Astrocyte of the hippocampus (primary cell): ENCODE measurements at regions not wholly inside any gene's neighbourhood (a gene's known extent, or its start where the extent isn't known, plus 50 kb on each side); places are given as distances from the start of the nearest gene placed in this dataset.
A peak's percentile ranks its signal among the peaks of the same experiment; 100 is the strongest.
"Not testable (repeated sequence)": the region's sequence is repeated elsewhere in the genome, so short reads cannot be mapped to it uniquely, and the experiment has no call there.

ENCODE experiments used
- DNase-seq: peaks from one replicate; pipeline ENCODE4 v3.0.0; 2011; ENCODE audit warnings: low read depth, low spot score

DNA sequence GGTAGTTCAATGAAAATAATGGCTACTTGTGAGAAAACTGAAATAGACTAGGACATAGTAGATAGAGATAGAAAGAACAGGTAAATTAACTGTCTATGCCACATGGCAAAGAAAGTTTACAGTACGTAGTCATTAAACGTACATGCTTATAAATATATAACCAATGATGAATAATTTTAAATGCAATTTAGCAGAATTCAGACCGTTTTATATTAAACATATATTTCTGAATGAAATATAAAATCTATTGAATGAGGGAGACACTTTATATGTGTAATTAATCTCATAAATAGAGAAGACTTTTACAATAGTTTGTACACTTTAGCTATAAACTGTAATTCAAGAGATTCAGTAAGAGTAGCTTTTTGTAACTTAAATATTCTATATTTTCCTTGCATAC lies 124.4 kb upstream of the VPREB1 start:
- DNase-seq: no peak

DNA sequence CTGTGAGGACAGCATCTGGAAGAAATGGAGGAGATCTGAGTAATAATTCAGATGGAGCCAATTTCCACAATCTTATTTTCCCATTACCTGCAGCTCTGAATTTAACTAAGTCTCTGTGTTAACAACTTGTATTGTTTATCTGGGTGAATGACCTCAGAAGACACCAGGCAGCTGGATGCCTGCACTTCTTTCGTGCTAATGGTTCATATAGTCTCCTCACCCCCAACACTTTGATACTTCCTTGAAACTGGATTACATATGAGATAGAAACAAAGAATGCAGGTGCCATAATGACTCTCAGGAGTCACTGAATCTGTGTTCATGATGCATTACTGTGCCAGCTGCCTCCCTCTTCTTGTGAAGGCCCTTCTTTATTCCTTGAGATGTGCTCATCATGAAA lies 125.6 kb upstream of the VPREB1 start:
- DNase-seq: no peak

DNA sequence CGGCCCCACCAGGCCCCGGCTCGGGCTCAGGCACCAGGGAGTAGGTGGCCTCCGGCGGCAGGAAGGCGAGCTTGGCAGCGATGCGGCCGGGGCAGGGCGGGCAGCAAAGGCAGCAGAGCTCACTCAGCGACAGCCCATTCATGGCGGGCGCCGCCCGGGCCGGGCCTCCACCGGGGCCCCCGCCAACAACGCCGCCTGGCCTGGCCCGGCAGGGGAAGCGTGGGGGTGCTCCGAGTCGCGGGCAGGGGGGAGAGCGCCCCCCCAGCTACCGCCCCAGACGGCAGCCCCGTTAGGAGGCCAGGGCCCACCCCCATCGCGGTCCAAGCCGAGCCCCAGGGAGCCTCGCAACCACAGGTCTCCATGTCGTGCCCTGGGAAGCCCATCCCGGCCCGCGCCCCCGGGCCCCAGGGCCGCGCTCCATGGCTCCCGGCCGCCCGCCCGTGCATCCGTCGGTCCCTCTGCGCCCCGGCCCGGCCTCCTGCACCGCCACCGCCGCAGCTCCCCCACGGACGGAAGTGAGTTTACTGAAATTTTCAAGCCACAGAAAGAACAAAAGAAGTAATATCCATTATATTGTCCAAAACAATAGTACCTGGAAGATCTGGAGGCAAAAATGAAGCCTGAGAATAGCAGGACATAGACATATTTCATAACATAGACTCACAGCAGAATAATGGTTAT lies 126.6 kb upstream of the VPREB1 start:
- DNase-seq: not testable (repeated sequence)

DNA sequence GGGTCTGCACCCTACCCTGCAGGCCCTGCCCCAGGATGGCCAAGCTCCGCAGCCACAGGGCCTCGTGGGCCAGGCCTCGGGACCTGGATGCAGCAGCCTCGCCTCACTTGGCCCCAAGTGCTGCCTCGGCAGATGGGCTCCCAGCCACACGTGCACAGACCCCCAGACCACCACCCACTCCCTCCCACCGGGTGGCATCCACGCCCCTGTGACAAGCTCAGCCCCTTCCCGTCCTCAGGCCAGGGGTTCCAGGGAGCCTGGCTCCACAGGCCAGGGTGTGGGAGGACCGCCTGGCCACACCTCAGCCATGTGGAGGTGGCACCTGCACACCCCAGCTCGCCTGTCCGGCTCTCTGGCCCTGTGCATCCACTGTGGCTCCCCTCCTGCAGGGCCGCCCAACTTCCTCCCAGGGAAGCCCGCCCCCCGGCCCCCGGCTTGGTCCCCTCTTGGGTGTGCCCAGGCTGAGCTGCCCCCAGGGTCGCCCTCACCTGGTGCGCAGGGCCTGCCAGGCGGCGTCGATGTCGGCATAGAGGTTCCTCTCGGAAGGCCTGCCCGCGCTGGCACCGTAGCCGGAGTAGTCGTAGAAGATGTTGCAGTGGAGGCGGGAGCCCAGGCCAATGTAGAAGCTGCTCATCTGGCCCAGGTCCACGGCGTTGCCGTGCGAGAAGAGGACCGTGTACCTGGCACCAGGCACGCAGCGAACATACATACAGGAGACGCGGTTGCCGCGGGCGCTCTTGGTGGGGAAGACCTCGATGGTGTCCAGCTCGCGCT lies 127.4 kb upstream of the VPREB1 start:
- DNase-seq: not testable (repeated sequence)

DNA sequence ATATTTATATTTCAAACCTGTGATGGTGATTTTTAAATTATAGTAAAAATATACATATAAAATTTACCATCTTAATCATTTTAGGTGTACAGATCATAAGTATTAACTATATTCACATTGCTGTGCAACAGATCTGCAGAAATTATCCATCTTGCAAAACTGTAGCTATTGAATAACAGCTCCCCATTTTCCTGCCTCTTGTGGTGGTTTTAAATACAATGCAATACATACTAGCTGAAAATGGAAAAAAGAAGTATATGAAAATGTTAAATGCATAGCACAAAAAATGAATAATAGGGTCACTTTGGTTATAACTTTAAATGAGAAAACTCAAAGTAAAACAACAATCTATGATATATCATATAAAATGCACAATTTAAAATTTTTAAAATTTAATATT lies 130.9 kb upstream of the VPREB1 start:
- DNase-seq: no peak

DNA sequence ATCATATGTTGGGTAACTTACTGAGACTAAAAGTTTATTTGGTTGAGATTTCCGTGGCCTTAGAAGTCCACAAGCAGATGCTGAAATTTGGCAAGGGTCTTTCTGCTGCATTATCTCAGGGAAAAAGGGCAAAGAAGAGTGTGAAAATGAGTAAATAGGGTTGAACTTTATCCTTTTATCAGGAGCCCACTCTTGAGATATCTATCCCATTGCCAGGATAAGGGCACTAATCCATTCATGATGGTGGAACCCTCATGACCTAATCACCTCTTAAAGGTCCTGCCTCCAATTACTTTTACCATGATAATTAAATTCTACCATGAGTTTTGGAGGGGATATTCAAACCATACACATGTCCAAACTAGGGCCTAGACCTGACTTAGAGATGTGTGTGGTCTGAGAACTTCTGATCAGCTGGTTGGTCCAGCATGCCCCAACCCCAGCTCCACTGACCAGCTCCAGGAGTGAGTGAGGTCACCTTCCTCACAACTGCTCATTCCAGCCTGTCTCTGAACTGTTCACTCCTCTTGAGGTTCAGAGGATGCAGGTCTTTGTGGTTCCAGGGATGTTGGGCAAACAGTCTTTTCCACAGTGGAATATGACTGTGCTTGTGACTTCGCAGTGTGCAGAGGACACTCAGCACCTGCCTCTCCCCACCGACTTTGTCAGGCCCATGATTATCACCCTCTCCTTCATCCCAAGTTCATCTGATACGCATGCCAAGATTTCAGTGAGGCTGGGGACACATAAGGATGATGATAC lies 130.1 kb upstream of the TOP3B start:
- DNase-seq: no peak

DNA sequence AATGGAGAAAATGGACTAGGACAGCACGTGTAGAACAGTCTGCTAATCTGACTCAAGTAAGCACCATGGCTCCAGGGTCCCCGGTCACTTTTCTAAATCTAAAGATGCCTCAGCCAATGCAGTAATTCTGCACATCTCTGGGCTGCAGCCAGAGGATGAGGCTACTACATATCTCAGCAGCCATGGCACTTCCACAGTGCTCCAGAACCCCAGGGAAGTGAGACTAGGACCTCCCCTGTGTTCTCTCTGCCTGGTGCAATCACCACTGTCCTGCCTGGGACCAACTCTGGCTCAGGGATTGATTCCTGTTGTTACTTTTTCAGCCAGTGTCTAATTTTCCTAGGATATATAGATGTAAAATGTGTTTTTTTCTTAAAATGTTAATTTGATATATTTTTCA lies 129.4 kb upstream of the TOP3B start:
- no peak for DNase-seq

DNA sequence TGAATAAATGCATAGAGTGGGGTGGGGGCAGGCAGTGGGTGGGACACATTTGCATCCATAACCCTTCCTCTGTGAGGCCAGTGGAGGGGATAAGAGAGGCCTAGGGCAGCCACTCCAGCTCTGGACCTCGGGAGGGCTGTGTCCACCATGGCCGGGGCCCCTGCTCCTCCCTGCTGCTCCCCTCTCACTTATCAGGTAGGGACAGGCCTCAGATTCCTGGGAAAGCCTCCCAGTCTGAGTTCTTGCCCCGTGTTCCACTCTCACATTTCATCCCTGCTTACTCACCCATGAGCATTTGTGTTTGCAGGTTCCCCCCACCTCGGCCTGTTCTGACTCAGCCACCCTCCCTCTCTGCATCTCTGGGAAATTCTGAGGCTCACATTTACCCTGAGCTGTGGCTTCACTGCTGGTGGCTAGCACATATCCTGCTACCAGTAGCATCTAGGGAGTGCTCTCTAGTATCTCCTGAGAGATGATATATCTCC lies 128.7 kb upstream of the TOP3B start:
- DNase-seq: peak; percentile 90

DNA sequence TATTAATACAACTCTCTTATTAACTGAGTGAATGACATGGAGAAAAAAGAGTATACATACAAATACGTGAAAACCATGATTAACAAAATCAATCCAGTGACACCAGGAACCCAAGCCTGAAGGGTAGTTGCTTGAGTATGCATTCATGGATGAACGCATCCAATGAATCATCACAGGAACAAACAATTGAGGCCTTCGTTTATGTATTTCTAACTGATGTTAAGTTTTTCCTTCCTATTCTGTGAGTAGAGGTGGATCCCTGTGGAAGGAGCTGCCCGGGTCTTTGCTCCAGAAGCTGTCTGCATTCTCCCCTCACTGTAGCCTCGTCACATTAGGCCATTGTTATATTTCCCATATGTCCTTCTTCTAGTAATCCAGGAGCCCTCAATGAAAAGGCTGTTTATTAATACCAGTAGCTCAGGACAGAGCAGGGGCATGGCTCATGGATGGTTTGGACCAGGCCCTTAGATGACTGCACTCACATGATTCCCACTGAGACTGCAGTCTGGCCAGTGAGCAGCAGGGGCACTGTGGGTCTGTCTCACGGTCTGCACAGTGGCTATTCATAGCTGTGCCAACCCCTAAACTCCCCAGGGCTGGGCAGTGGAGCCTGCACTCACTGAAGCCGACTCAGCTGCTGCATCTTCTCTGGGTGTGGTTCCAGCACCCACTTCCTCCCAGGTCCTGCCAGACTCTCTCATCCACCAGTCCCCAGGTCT lies 128.1 kb upstream of the TOP3B start:
- peak; percentile 87 for DNase-seq

DNA sequence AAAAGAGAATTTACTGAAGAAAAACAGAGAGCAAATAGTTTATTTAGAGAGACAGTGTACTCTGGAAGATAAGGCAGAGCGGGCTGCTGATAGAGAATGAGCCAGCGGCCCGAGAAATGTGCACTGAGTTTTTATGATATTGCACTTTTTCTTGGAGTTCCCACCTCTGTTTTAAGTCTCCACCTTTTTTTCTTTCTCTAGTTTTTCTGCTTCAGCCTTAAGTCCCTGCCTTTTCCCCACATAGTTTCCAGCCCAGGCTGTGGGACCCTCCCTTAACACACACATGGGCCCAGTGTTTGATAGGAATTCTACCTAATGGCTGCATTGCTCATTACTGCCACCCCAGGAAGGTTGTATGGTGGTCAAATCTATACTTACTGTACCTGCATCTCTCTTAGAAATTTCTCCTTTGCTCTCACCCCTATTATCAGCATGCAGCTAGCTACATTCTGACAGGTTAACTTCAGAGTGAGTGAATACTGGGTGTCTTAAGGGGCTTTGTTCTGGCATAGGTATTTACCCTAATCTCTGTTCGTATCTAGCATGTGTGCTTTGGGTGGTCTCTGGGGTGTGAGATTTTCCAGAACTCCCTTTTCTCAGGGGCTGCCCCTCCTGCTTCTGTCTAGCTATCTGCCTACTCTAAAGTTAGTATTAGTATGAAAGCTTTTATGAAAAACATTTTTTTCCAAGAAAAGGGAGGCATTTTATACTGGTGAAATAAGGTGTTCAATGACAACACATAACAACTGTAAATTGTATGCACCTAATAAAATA lies 127.3 kb upstream of the TOP3B start:
- DNase-seq: no peak

DNA sequence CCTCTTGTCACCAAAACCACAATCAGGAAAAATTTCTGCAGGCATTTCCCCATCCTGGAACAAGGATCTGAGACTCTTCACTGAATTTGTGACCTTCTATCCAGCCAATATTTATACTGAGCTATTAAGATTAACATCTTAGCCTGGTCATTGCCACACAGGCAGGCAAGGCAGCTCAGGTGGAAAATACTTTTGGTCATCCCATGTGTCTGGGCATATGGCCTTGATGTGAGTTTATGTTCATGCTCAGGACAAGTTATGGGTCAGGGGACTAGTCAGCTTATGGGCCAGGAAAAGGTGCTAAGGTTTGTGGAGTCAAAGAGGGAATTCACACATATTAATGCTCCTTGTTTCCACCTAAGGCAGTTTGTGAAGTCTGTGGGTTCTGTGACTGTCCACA lies 124.3 kb upstream of the TOP3B start:
- no peak for DNase-seq

DNA sequence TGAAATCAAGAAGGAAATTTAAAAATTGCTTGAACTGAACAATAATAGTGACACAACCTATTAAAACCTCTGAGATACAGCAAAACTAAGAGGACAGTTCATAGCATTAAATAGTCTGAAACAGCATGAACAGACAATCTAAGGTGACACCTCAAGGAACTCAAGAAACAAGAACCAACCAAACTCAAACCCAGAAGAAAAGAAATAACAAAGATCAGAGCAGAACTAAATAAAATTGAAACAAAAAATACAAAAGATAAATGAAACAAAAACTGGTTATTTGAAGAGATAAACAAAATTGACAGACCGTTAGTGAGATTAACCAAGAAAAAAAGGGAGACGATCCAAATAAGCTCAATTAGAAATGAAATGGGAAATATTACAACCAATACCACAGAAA lies 122.8 kb upstream of the TOP3B start:
- DNase-seq: no peak

DNA sequence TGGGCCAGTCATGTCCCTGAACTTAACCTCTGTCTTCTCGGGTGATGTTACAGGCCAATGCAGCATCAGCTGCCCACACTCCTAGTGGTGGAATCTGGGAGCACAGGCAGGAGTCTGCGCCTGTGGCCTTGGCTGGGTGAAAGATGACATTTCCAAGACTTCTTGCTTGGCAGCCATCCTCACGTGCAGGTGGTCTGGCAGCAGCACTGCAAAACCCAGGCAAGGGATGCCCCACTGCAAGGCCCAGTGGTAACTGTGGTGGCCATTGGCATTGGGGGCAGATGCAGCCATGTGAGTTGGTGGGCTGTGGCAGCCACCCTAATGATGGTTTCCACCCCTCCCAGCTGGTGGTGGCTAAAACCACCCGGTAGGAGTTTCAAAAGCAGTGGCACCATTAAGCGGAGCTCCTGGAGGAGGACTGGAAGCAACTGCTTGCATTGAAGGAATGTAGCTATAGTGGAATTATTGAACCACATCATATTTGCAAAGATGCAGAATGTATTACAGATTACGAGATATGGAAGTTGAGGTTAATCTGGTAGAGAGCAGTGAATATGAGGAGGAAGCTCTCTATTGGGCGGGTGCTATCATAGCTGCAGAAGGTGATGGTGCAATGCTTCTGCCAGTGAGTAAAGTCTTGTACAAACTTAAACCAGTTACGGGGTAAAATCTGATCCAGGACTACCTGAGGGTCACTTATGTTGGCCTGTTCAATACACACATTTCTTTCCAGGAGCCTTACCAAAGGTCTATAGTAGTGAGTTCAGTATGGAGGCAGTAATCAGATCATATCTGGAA lies 120.7 kb upstream of the TOP3B start:
- DNase-seq: no peak

DNA sequence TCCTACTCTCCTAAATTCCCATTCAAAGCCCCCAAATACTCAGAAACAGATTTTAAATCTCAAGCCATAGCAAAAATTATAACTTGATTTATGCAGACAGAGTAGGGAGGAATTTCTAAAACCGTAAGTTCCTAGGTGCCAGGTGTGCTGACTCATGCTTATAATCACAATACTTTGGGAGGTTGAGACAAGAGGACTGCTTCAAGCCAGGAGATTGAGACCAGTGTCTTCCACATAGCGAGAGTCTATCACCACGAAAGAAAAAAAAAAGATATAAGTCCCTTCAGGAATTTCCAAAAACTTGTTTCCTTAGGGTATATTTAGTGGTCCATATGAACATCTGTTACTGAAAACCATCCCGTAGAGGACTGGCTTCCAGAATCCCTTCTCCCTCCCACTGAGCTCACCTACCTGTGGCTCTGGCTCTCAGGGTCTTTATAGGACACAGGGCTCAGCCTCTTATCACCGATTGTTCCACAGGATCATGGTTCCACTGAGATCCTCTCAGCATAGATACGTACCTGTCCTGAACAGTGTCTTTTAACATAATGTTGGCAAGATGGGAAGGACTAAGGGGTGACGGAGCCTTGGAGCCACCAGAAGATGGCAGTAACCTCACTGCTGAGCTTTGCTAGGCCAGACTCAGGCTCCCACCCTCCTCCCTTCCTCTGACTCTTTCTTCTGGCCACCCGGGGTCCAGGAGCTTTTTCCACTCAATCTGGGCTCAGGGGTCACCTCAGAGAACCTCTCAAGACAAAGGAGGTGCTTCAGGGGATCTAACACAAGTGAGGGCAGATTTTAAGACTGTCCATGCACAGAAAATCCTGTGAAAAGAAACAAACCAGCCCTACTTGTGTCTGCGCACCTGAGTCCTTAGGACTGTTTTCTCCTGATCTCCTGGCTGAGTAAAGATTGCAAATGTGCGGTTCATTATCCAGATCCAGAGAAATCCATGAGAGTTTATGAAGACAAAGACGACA lies 117.5 kb upstream of the TOP3B start:
- DNase-seq: peak; percentile 12

DNA sequence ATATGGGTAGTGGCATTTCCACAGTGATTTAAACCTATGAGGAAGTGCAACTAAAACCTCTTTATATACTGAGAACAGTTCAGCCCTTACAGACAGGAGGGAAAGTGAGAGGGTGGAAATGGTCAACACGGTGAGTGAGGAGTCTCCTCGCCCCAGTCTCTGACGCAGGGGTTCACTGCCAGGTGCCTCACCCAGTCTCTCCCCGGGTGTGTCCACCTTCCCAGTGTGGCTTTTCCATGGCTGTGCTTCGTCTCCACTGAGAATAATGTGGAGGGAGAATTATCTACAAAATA lies 116.6 kb upstream of the TOP3B start:
- no peak for DNase-seq

DNA sequence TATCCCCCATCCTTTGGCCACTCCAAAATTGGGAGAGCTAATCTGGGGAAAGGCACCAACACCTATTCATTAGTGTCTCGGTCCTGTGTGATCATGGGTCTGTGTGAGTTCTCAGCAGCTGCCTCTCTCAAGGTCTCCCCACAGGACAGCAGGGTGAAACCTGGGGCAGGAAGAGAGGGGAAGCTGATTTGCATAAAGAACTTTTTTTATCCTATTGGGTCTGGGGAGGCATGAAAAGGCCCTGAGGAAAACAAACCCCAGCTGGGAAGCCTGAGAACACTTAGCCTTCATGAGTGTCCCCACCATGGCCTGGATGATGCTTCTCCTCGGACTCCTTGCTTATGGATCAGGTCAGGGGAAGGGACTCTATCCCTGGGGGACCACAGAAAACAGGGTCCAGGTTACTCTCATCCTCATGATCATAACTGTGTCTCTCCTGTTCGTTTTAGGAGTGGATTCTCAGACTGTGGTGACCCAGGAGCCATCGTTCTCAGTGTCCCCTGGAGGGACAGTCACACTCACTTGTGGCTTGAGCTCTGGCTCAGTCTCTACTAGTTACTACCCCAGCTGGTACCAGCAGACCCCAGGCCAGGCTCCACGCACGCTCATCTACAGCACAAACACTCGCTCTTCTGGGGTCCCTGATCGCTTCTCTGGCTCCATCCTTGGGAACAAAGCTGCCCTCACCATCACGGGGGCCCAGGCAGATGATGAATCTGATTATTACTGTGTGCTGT lies 116.0 kb upstream of the TOP3B start:
- DNase-seq: no peak

DNA sequence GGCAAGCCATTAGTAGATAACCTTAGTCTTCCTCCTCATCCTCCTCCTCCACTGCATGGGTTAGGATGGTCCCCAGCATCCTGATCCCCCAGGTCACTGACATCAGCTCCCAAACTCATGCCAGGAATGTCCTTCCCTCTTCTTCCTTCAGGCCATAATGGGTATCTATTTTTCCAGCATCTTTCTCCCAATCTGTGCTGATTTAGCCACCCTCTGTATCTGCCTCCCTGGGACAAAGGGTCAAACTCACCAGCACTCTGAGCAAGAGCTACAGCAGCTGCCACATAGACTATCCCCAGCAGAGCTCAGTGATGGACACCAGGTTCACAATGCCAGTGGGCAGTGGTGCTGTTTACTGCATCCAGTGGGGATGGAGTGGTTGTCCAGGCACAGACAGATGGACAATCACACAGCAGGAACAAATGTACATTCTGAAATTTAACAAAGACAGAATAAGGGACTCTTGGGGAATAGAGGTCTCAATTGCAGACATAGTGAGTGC lies 115.2 kb upstream of the TOP3B start:
- DNase-seq: no peak

DNA sequence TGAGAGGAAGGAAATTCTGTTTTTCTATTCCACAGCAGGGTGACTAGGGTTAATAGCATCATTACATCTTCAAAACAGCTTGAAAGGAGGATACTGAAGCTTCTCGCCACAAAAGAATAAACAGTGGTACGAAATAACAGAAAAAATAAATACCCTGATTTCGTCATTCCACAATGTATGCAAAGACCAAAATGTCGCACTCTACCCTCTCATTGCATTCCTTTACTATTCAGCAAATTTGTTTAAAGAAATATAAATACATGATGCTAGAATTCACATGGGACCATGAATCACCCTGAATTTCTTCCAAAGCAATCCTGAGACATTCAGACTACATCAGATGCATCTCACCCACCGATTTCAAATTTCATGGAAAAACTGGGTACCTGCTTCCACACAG lies 112.3 kb upstream of the TOP3B start:
- DNase-seq: no peak
